DOHH2 (cell line): ENCODE measurements at regions not wholly inside any gene's neighbourhood (a gene's known extent, or its start where the extent isn't known, plus 50 kb on each side); places are given as distances from the start of the nearest gene placed in this dataset.

Experiments
- H3F3A ChIP-seq: fragments of 200-600 bp; sonication (generic), shearing (Covaris generic); 2 replicates; pipeline ENCODE4 v1.6.0; 2016; ENCODE audit warnings: antibody characterized with exemption, mild to moderate bottlenecking; ENCODE audit not compliant: control insufficient read depth, insufficient read depth
- H3K27ac ChIP-seq: fragments of 200-600 bp; sonication (generic); 2 replicates; pipeline ENCODE4 v1.5.1; 2014; ENCODE audit warnings: low read depth, mild to moderate bottlenecking, low read length, moderate library complexity
- H3K27me3 ChIP-seq: fragments of 200-600 bp; sonication (generic); 2 replicates; pipeline ENCODE4 v1.6.1; 2014; ENCODE audit warnings: mild to moderate bottlenecking, low read length, mixed read lengths; ENCODE audit not compliant: control insufficient read depth
- H3K36me3 ChIP-seq: fragments of 200-600 bp; sonication (generic); 2 replicates; pipeline ENCODE4 v1.6.1; 2014; ENCODE audit warnings: mild to moderate bottlenecking, low read length, moderate library complexity, mixed read lengths; ENCODE audit not compliant: control insufficient read depth
- H3K4me1 ChIP-seq: fragments of 200-600 bp; sonication (generic); 2 replicates; pipeline ENCODE4 v1.6.1; 2014; ENCODE audit warnings: mild to moderate bottlenecking, low read length, mixed read lengths; ENCODE audit not compliant: control insufficient read depth
- H3K4me2 ChIP-seq: fragments of 200-600 bp; sonication (generic); 2 replicates; pipeline ENCODE4 v1.6.0; 2014; ENCODE audit warnings: mild to moderate bottlenecking, low read length, moderate library complexity
- H3K4me3 ChIP-seq: fragments of 200-600 bp; sonication (generic); 2 replicates; pipeline ENCODE4 v1.5.1; 2014; ENCODE audit warnings: mild to moderate bottlenecking, low read length, mixed read lengths
- H3K79me2 ChIP-seq: fragments of 200-600 bp; sonication (generic); 2 replicates; pipeline ENCODE4 v1.6.1; 2014; ENCODE audit warnings: mild to moderate bottlenecking, low read length, mixed read lengths; ENCODE audit not compliant: control insufficient read depth
- H3K9me2 ChIP-seq: fragments of 200-600 bp; sonication (generic); replicated peaks from 2 replicates; pipeline ENCODE4 v1.6.1; 2014; ENCODE audit warnings: mild to moderate bottlenecking, low read length, mixed read lengths; ENCODE audit not compliant: control insufficient read depth
- H3K9me3 ChIP-seq: fragments of 200-600 bp; sonication (generic); 2 replicates; pipeline ENCODE4 v1.6.1; 2014; ENCODE audit warnings: antibody characterized with exemption, low read length, mixed read lengths; ENCODE audit not compliant: control insufficient read depth, insufficient read depth
- H4K20me1 ChIP-seq: fragments of 200-600 bp; sonication (generic); 2 replicates; pipeline ENCODE4 v1.6.0; 2014; ENCODE audit warnings: low read depth, mild to moderate bottlenecking, antibody characterized with exemption, low read length, moderate library complexity; ENCODE audit not compliant: control insufficient read depth, insufficient read depth
- CTCF ChIP-seq: fragments of 200-600 bp; sonication (generic); IDR thresholded peaks from one replicate; pipeline ENCODE4 v1.5.1; 2014; ENCODE audit warnings: antibody characterized with exemption, mild to moderate bottlenecking, low read depth, low read length; ENCODE audit not compliant: poor library complexity, severe bottlenecking
- EZH2phosphoT487 ChIP-seq: fragments of 200-600 bp; sonication (generic); IDR thresholded peaks from 2 replicates; pipeline ENCODE4 v1.6.1; 2017; ENCODE audit warnings: borderline replicate concordance, mild to moderate bottlenecking, antibody characterized with exemption, low read length, moderate library complexity, mixed read lengths

GRCh38 chr3:43906849-43907507 lies 216.2 kb downstream of the ABHD5 start:
- Histone ChIP-seq H4K20me1 (no peaks in the 10 kb centered on the region), H3K9me3 (no peaks in the 10 kb centered on the region), H3K27me3 (no peaks in the 10 kb centered on the region), H3K4me1 (peaks cover 65% of the 10 kb centered on the region), H3F3A (0 out of 2 replicates have a peak, but pooled peaks cover 4% of the 10 kb centered on the region), H3K4me2 (peak overlapping the region; percentile 78), H3K79me2 (no peaks in the 10 kb centered on the region), H3K36me3 (no peaks in the 10 kb centered on the region), H3K27ac (peak overlapping the region; percentile 77), H3K9me2 (no peaks in the 10 kb centered on the region), H3K4me3 (peak overlapping the region; percentile 56)
- TF ChIP-seq EZH2phosphoT487 (no peak), CTCF (no peak)

- Histone ChIP-seq H3K9me2 (no peaks in the 10 kb centered on the region), H3K36me3 (no peaks in the 10 kb centered on the region), H3K4me1 (peaks cover 67% of the 10 kb centered on the region), H3K9me3 (no peaks in the 10 kb centered on the region), H3K27me3 (no peaks in the 10 kb centered on the region), H3K4me2 (peak overlapping the region; percentile 78), H3F3A (0 out of 2 replicates have a peak, but pooled peaks cover 4% of the 10 kb centered on the region), H4K20me1 (no peaks in the 10 kb centered on the region), H3K4me3 (peak overlapping the region; percentile 56), H3K27ac (peak overlapping the region; percentile 77), H3K79me2 (no peaks in the 10 kb centered on the region)
- no peak for TF ChIP-seq CTCF
- no peak for TF ChIP-seq EZH2phosphoT487
These were observed 216.7 kb downstream of the ABHD5 start for GRCh38 chr3:43907508-43907858.

- H3K9me3 ChIP-seq = no peaks in the 10 kb centered on the region
These were observed 217.7 kb downstream of the ABHD5 start for GRCh38 chr3:43908456-43908855.

GRCh38 chr3:43909149-43909548 lies 218.4 kb downstream of the ABHD5 start:
- no peaks in the 10 kb centered on the region for H3K36me3 ChIP-seq
- no peaks in the 10 kb centered on the region for H3K9me3 ChIP-seq
- no peak overlapping the region for H3K4me3 ChIP-seq
- TF ChIP-seq CTCF = no peak
- no peak for TF ChIP-seq EZH2phosphoT487
- peaks cover 83% of the 10 kb centered on the region for H3K4me1 ChIP-seq
- no peaks in the 10 kb centered on the region for H3K27me3 ChIP-seq
- H3K9me2 ChIP-seq = no peaks in the 10 kb centered on the region
- no peak overlapping the region for H3K4me2 ChIP-seq
- H3K27ac ChIP-seq = no peak overlapping the region
- H4K20me1 ChIP-seq = no peaks in the 10 kb centered on the region
- no peaks in the 10 kb centered on the region for H3K79me2 ChIP-seq
- H3F3A ChIP-seq = 0 out of 2 replicates have a peak, but pooled peaks cover 7% of the 10 kb centered on the region

More at GRCh38 chr3:43908456-43908855, 217.7 kb downstream of the ABHD5 start:
- H3K27me3 ChIP-seq = no peaks in the 10 kb centered on the region
- H3K4me1 ChIP-seq = peaks cover 76% of the 10 kb centered on the region
- peak overlapping the region; percentile 78; the same call in 1 of the 2 replicates for H3K4me2 ChIP-seq
- H3K79me2 ChIP-seq = no peaks in the 10 kb centered on the region
- no peak overlapping the region for H3K27ac ChIP-seq
- no peak for TF ChIP-seq EZH2phosphoT487
- no peaks in the 10 kb centered on the region for H3K9me2 ChIP-seq
- H3K4me3 ChIP-seq = no peak overlapping the region
- H3F3A ChIP-seq = 0 out of 2 replicates have a peak, but pooled peaks cover 4% of the 10 kb centered on the region
- no peaks in the 10 kb centered on the region for H3K36me3 ChIP-seq
- H4K20me1 ChIP-seq = no peaks in the 10 kb centered on the region
